ENCODE measurements at regions not wholly inside any gene's neighbourhood (a gene's known extent, or its start where the extent isn't known, plus 50 kb on each side); places are given as distances from the start of the nearest gene placed in this dataset.

GRCh38 chr5:8644377-8644776 lies 775.4 kb downstream of the MTRR start:
- Histone ChIP-seq H3K9me3 (ENCODE audit: control extremely low read depth in 1 of 5, control insufficient read depth in 4 of 5, insufficient read depth in 2 of 5, low read depth in 1 of 5, low read length in 4 of 5) (no peaks in the 10 kb centered on the region), H3K27me3 (replicated peaks in 2 of 5; ENCODE audit: control insufficient read depth in 4 of 5, insufficient read depth in 5 of 5, low read length in 4 of 5) (no peaks in the 10 kb centered on the region), H3K27ac (ENCODE audit: insufficient read depth in 1 of 2, low read depth in 1 of 2, low read length in 2 of 2, poor library complexity in 1 of 2, severe bottlenecking in 2 of 2) (no peak overlapping the region), H3K36me3 (ENCODE audit: control insufficient read depth in 4 of 4, insufficient read depth in 4 of 4, low read length in 3 of 4) (no peaks in the 10 kb centered on the region), H3K4me3 (ENCODE audit: control insufficient read depth in 1 of 7, extremely low read depth in 1 of 7, insufficient read depth in 4 of 7, low read depth in 2 of 7, low read length in 6 of 7) (no peak overlapping the region), H3K4me1 (ENCODE audit: control extremely low read depth in 1 of 4, control insufficient read depth in 4 of 4, insufficient read depth in 4 of 4, low read length in 3 of 4) (no peaks in the 10 kb centered on the region)
- WGBS (ENCODE audit: insufficient coverage): 100% methylated on average over 2 of the region's 3 CpGs
- no peak for DNase-seq
- ChIA-PET CTCF (interaction anchor here (0.7 kb wide), 1 partner anchor 66 kb away, joined by 3 read pairs; no protein-coding TSS in a partner anchor), POLR2A (no interaction called here)

- Histone ChIP-seq H3K9me3 (ENCODE audit: control extremely low read depth in 1 of 5, control insufficient read depth in 4 of 5, insufficient read depth in 2 of 5, low read depth in 1 of 5, low read length in 4 of 5) (no peaks in the 10 kb centered on the region), H3K4me3 (ENCODE audit: control insufficient read depth in 1 of 7, extremely low read depth in 1 of 7, insufficient read depth in 4 of 7, low read depth in 2 of 7, low read length in 6 of 7) (no peak overlapping the region), H3K36me3 (ENCODE audit: control insufficient read depth in 4 of 4, insufficient read depth in 4 of 4, low read length in 3 of 4) (no peaks in the 10 kb centered on the region), H3K27me3 (replicated peaks in 2 of 5; ENCODE audit: control insufficient read depth in 4 of 5, insufficient read depth in 5 of 5, low read length in 4 of 5) (no peaks in the 10 kb centered on the region), H3K4me1 (ENCODE audit: control extremely low read depth in 1 of 4, control insufficient read depth in 4 of 4, insufficient read depth in 4 of 4, low read length in 3 of 4) (no peaks in the 10 kb centered on the region), H3K27ac (ENCODE audit: insufficient read depth in 1 of 2, low read depth in 1 of 2, low read length in 2 of 2, poor library complexity in 1 of 2, severe bottlenecking in 2 of 2) (no peak overlapping the region)
- DNase-seq: no peak
- ChIA-PET CTCF (no interaction called here), POLR2A (no interaction called here)
Measured at GRCh38 chr5:8647111-8647510, 778.2 kb downstream of the MTRR start.

GRCh38 chr5:8650186-8650585 lies 781.2 kb downstream of the MTRR start:
- Histone ChIP-seq H3K36me3 (ENCODE audit: control insufficient read depth in 4 of 4, insufficient read depth in 4 of 4, low read length in 3 of 4) (no peaks in the 10 kb centered on the region), H3K9me3 (ENCODE audit: control extremely low read depth in 1 of 5, control insufficient read depth in 4 of 5, insufficient read depth in 2 of 5, low read depth in 1 of 5, low read length in 4 of 5) (no peaks in the 10 kb centered on the region), H3K27me3 (replicated peaks in 2 of 5; ENCODE audit: control insufficient read depth in 4 of 5, insufficient read depth in 5 of 5, low read length in 4 of 5) (no peaks in the 10 kb centered on the region), H3K4me1 (ENCODE audit: control extremely low read depth in 1 of 4, control insufficient read depth in 4 of 4, insufficient read depth in 4 of 4, low read length in 3 of 4) (no peaks in the 10 kb centered on the region), H3K27ac (ENCODE audit: insufficient read depth in 1 of 2, low read depth in 1 of 2, low read length in 2 of 2, poor library complexity in 1 of 2, severe bottlenecking in 2 of 2) (no peak overlapping the region), H3K4me3 (ENCODE audit: control insufficient read depth in 1 of 7, extremely low read depth in 1 of 7, insufficient read depth in 4 of 7, low read depth in 2 of 7, low read length in 6 of 7) (no peak overlapping the region)
- ChIA-PET CTCF (no interaction called here), POLR2A (no interaction called here)
- no peak for DNase-seq
- WGBS (ENCODE audit: insufficient coverage): 96% methylated on average over 4 of the region's 6 CpGs

GRCh38 chr5:8660133-8660893 lies 791.4 kb downstream of the MTRR start:
- no peak for DNase-seq
- POLR2A ChIA-PET: no interaction called here
- Histone ChIP-seq H3K9me3 (ENCODE audit: control extremely low read depth in 1 of 5, control insufficient read depth in 4 of 5, insufficient read depth in 2 of 5, low read depth in 1 of 5, low read length in 4 of 5) (no peaks in the 10 kb centered on the region), H3K4me1 (ENCODE audit: control extremely low read depth in 1 of 4, control insufficient read depth in 4 of 4, insufficient read depth in 4 of 4, low read length in 3 of 4) (no peaks in the 10 kb centered on the region), H3K27ac (ENCODE audit: insufficient read depth in 1 of 2, low read depth in 1 of 2, low read length in 2 of 2, poor library complexity in 1 of 2, severe bottlenecking in 2 of 2) (no peak overlapping the region), H3K36me3 (ENCODE audit: control insufficient read depth in 4 of 4, insufficient read depth in 4 of 4, low read length in 3 of 4) (no peaks in the 10 kb centered on the region), H3K27me3 (replicated peaks in 2 of 5; ENCODE audit: control insufficient read depth in 4 of 5, insufficient read depth in 5 of 5, low read length in 4 of 5) (no peaks in the 10 kb centered on the region), H3K4me3 (ENCODE audit: control insufficient read depth in 1 of 7, extremely low read depth in 1 of 7, insufficient read depth in 4 of 7, low read depth in 2 of 7, low read length in 6 of 7) (no peak overlapping the region)
- CTCF ChIA-PET: no interaction called here
- 100% methylated on average over 2 of the region's 4 CpGs for WGBS (ENCODE audit: insufficient coverage)

- 86% methylated on average over 5 of the region's 6 CpGs for WGBS (ENCODE audit: insufficient coverage)
- H3K27ac ChIP-seq (ENCODE audit: insufficient read depth in 1 of 2, low read depth in 1 of 2, low read length in 2 of 2, poor library complexity in 1 of 2, severe bottlenecking in 2 of 2): no peak overlapping the region
- POLR2A ChIA-PET: no interaction called here
- no peaks in the 10 kb centered on the region for H3K9me3 ChIP-seq (ENCODE audit: control extremely low read depth in 1 of 5, control insufficient read depth in 4 of 5, insufficient read depth in 2 of 5, low read depth in 1 of 5, low read length in 4 of 5)
- DNase-seq: no peak
- no peaks in the 10 kb centered on the region for H3K36me3 ChIP-seq (ENCODE audit: control insufficient read depth in 4 of 4, insufficient read depth in 4 of 4, low read length in 3 of 4)
- no peak overlapping the region for H3K4me3 ChIP-seq (ENCODE audit: control insufficient read depth in 1 of 7, extremely low read depth in 1 of 7, insufficient read depth in 4 of 7, low read depth in 2 of 7, low read length in 6 of 7)
- H3K4me1 ChIP-seq (ENCODE audit: control extremely low read depth in 1 of 4, control insufficient read depth in 4 of 4, insufficient read depth in 4 of 4, low read length in 3 of 4): no peaks in the 10 kb centered on the region
- no peaks in the 10 kb centered on the region for H3K27me3 ChIP-seq (replicated peaks in 2 of 5; ENCODE audit: control insufficient read depth in 4 of 5, insufficient read depth in 5 of 5, low read length in 4 of 5)
- CTCF ChIA-PET: no interaction called here
Measured at GRCh38 chr5:8663374-8663773, 794.4 kb downstream of the MTRR start.

GRCh38 chr5:8675182-8675581 lies 806.2 kb downstream of the MTRR start:
- 100% methylated on average over 1 of the region's 2 CpGs for WGBS (ENCODE audit: insufficient coverage)
- Histone ChIP-seq H3K4me3 (ENCODE audit: control insufficient read depth in 1 of 7, extremely low read depth in 1 of 7, insufficient read depth in 4 of 7, low read depth in 2 of 7, low read length in 6 of 7) (no peak overlapping the region), H3K27me3 (replicated peaks in 2 of 5; ENCODE audit: control insufficient read depth in 4 of 5, insufficient read depth in 5 of 5, low read length in 4 of 5) (no peaks in the 10 kb centered on the region), H3K4me1 (ENCODE audit: control extremely low read depth in 1 of 4, control insufficient read depth in 4 of 4, insufficient read depth in 4 of 4, low read length in 3 of 4) (no peaks in the 10 kb centered on the region), H3K9me3 (ENCODE audit: control extremely low read depth in 1 of 5, control insufficient read depth in 4 of 5, insufficient read depth in 2 of 5, low read depth in 1 of 5, low read length in 4 of 5) (no peaks in the 10 kb centered on the region), H3K36me3 (ENCODE audit: control insufficient read depth in 4 of 4, insufficient read depth in 4 of 4, low read length in 3 of 4) (no peaks in the 10 kb centered on the region), H3K27ac (ENCODE audit: insufficient read depth in 1 of 2, low read depth in 1 of 2, low read length in 2 of 2, poor library complexity in 1 of 2, severe bottlenecking in 2 of 2) (no peak overlapping the region)
- POLR2A ChIA-PET: no interaction called here
- no peak for DNase-seq
- CTCF ChIA-PET: no interaction called here

- WGBS (ENCODE audit: insufficient coverage): 88% methylated on average over 1 of the region's 3 CpGs
- Histone ChIP-seq H3K27ac (ENCODE audit: insufficient read depth in 1 of 2, low read depth in 1 of 2, low read length in 2 of 2, poor library complexity in 1 of 2, severe bottlenecking in 2 of 2) (no peak overlapping the region), H3K27me3 (replicated peaks in 2 of 5; ENCODE audit: control insufficient read depth in 4 of 5, insufficient read depth in 5 of 5, low read length in 4 of 5) (no peaks in the 10 kb centered on the region), H3K36me3 (ENCODE audit: control insufficient read depth in 4 of 4, insufficient read depth in 4 of 4, low read length in 3 of 4) (no peaks in the 10 kb centered on the region), H3K4me3 (ENCODE audit: control insufficient read depth in 1 of 7, extremely low read depth in 1 of 7, insufficient read depth in 4 of 7, low read depth in 2 of 7, low read length in 6 of 7) (no peak overlapping the region), H3K9me3 (ENCODE audit: control extremely low read depth in 1 of 5, control insufficient read depth in 4 of 5, insufficient read depth in 2 of 5, low read depth in 1 of 5, low read length in 4 of 5) (no peaks in the 10 kb centered on the region), H3K4me1 (ENCODE audit: control extremely low read depth in 1 of 4, control insufficient read depth in 4 of 4, insufficient read depth in 4 of 4, low read length in 3 of 4) (no peaks in the 10 kb centered on the region)
- ChIA-PET POLR2A (no interaction called here), CTCF (no interaction called here)
- no peak for DNase-seq
Measured at GRCh38 chr5:8676695-8677094, 807.7 kb downstream of the MTRR start.
